ENCODE measurements at regions not wholly inside any gene's neighbourhood (a gene's known extent, or its start where the extent isn't known, plus 50 kb on each side); places are given as distances from the start of the nearest gene placed in this dataset.
"Not testable (repeated sequence)": the region's sequence is repeated elsewhere in the genome, so short reads cannot be mapped to it uniquely, and the experiment has no call there.

DNA sequence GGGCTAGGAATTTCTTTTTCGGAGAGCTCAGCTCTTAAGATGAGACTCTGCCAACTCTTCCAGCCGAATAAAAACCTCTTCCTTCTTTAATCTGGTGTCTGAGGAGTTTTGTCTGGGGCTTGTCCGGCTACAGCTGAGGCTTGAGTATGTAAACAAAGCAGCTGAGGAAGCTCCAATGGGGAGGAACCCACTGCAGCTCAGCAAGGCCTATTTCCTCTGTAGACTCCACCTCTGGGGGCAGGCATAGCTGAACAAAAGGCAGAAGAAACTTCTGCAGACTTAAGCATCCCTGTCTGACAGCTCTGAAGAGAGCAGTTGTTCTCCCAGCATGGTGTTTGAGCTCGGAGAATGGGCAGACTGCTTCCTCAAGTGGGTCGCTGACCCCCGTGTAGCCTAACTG is 838.7 kb downstream of the CCDC85A start:
- no peak for DNase-seq

DNA sequence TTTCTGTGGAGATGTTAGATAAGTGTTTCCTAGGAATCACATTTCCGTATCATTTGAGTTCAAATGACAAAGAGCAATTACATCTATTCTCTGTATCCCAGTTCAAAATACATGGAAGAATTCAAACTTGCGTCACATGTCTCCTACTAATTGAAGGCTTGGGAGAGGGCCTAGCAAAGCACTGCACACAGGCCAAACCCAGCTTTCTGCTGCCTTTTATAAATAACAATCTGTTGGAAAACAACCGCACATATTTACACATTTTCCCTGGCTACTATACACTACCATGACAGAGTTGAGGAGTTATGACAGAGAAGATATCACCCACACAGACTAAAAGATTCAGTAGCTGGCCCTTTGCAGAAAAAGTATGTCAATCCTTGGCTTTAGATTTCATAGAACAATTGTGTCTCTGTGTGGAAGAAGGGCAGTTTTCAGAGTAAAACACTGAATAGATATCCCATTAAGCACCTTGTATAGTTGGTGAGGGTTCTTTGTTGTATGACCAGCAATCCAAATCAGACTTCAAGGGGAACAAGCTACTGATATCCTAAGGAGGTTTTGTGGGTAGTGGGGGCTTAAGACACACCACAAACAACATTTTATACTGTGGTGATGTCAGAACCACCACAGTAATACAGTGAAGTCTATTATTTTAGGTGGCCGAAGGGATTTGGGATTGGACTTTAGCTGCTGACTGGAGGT is 861.3 kb downstream of the CCDC85A start:
- no peak for DNase-seq

DNA sequence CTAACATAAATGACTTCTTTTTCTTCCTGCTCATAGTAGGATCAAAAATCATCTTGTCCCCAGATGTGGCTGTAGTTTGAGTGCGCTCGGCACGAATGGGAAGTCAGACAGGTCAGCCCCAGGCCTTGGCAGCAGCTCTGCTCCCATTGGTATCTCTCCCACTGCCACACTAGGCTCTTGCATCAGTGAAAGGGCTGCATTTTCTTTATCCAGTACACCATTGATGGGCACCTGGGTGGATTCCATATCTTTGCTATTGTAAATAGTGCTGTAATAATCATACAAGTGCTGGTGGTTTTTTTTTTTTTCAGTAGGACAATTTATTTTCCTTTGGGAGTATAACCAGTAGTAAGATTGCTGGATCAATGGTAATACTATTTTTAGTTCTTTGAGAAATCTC is 865.5 kb downstream of the CCDC85A start:
- no peak for DNase-seq

DNA sequence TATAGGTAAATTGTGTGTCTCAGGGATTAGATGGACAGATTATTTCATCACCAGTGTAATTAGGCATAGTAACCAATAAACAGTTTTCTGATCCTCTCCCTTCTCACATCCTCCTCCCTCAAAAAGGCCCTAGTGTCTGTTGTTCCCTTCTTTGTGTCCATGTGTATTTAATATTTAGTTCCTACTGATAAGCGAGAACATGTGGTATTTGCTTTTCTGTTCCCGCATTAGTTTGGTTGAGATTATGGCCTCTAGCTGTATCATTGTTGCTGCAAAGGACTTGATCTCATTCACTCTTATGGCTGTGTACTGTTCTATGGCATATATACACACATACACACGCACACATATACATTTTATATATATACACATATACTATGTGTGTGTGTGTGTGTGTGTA is 866.2 kb downstream of the CCDC85A start:
- no peak for DNase-seq

DNA sequence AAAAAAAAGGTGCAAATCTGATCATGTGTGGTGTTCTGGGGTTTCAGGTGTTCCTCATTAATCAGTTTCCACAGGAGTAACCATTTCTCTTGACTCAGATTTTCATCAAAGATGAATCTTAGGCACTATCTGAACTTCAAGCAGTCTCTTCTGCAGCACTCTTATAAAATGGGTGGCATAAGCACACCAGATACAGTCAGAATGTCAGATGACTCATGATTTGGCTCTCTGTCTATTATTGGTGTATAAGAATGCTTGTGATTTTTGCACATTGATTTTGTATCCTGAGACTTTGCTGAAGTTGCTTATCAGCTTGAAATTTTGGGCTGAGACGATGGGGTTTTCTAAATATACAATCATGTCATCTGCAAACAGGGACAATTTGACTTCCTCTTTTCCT is 882.5 kb downstream of the CCDC85A start:
- DNase-seq: not testable (repeated sequence)

DNA sequence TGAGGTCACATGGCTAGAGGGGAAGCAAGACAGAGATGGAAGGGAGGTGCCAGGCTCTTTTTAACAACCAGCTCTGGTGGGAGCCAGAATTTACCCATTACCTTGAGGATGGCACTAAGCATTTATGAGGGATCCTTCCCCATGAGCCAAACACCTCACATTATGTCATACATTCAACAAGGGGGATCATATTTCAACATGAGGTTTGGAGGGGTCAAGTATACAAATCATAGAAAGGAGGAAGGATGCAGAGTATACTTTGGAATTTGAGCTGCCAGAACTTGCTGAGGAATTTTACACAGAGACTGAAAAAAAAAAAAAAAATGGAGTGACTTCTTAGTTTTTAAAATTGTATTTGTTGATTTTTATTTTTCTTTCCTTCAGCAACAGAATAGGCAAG is 891.4 kb downstream of the CCDC85A start:
- no peak for DNase-seq

DNA sequence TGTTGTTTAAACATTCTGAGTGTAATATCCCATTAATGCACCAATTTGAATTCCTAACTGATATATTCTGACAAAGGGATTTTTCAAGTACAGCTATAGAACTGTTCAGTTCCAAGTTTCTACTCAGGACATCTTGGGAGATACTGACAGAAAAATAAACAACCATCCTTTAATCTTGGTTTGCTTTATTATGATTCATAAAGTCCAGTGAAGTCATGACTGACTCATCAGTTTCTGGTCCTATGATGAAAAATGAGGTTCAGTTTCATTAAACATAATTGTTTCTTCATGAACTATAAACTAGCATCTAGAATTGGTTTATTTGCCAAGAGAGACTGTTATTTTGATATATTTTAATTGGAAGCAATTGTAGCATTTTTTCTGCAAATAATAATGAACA is 896.2 kb downstream of the CCDC85A start:
- no peak for DNase-seq

DNA sequence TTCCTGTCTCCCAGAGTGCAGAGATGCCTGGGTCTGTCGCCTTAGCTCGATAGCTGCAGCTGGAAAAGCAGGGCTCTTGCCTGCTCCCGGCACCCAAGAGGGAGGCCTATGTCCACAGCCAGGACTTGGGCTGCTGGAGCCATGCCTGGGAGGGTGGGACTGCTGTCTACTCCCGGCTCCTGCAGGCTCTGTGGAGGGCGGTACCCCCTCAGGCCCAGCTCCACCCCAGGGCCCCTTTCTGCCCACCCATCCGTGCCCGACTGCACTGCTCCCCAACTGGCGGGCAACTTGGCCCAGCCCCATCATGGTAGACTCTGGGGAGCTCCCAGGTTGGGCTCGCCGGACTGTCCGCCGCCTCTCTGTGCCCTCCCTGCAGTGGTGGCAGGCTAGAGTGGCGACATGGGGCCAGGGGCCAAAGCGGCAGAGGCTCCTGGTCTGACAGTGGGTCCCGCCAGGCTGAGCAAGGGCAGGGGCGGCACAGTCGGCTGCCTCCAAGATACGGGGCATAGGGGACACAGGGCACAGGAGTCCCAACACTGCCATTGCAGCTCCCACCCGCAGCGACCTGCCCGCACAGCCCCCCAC is 901.0 kb downstream of the CCDC85A start:
- no peak for DNase-seq

DNA sequence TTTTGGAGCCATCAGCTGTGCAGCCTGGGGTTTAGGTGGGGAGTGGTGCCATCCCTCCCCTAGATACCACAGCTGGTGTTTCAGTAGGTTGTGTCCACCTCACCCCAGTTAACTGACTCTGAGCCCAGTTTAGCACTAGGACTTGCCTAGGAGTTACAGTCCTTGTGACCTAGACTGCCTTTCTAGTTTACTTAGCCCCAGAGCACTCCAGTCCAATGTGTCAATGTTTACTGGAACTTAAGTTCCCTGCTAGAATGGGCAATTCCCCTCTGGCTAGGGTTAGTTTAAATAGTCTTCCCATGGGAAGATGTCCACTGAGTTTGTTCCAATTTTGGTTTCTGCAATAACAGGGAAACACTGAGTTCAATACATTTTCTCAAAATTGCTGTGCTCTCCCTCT is 909.2 kb downstream of the CCDC85A start:
- no peak for DNase-seq

DNA sequence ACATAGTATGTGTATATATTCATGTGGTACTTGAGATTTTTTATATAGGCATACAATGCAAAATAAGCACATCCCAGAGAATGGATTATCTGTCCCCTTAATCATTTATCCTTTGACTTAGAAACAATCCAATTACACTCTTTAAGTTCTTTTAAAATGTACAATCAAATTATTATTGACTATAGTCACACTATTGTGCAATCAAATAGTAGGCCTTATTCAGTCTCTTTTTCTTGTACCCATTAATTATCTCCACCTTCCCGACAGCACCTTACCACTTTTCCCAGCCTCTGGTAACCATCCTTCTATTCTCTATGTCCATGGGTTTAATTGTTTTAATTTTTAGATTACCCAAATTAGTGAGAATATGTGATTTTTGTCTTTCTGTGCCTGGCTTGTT is 914.1 kb downstream of the CCDC85A start:
- no peak for DNase-seq

DNA sequence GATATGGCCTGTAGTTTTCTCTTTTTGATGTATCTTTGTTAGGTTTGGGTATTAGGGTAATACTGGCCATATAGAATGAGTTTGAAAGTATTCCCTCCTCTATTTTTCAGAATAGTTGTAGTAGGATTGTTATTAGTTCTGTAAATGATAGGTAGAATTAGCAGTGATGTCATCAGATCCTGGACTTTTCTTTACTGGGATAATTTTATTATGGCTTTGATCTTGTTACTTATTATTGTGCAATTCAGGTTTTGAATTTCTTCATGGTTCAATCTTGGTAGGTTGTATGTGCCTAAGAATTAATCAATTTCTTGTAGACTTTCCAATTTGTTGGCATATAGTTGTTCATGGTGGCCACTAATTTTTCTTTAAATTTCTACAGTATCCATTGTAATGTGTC is 916.6 kb downstream of the CCDC85A start:
- DNase-seq: no peak

DNA sequence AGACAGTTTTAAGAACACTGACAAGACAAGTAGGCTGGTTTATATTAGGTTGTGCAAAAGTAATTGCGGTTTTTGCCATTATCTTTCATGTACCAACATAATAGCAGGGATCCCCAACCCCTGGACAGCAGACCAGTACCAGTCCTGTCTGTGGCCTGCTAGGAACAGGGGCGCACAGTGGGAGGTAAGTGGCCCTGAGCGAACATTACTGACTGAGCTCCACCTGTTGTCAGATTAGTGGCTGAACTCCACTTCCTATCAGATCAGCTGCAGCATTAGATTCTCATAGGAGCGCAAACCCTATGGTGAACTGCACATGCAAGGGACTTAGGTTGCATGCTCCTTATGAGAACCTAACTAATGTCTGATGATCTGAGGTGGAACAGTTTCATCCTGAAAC is 921.9 kb downstream of the CCDC85A start:
- no peak for DNase-seq

DNA sequence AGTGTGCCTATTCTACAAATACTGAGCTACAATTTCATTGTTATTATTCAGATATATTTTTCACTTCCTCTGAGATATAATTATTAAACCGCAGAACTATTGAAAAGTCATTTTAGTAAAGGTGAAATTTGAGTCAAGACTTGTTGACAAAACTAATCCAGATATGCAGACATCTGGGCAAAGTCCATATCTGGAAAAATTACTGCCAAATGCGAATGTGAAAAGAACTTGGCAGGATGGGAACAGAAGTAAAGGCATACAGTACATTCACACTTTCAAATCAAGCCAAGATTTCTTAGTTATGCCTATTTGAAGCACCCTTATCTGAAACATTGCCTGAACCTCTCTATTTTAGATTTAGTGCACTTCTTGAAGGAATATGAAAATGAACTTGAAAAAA is 923.6 kb downstream of the CCDC85A start:
- DNase-seq: no peak

DNA sequence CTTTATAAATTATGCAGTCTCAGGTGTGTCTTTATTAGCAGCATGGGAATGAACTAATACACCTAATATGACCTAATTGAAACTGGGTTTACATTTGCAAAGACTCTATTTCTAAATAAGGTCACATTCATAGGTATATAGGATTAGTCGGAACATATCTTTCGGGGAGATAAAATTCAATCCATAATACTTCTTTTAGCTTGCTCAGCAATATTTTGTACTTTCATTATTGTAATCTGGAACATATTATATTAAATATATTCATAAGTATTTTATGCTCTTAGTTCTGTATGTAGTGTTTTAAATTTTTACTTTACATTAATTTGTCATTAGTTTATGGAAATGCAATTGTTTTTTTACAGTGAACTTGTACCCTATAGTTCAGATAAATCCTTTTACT is 927.7 kb downstream of the CCDC85A start:
- no peak for DNase-seq

DNA sequence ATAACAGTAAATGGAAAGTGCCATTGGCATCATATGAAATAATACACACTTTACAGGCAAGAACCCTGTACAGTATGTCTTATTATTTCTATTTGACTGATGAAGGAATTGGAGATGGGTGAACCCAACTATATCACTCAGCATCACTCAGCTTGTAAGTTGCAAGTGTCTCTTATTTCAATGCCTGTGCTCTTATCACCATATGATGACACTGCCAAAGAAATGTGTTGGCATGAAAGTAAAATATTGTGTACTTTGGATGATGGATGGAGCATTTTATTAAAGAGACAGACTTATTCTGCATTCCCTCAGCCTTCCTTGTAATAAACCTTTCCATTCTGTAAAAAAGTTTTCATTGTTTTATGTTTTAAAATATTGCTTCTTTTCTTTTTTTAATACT is 927.5 kb upstream of the VRK2 start:
- no peak for DNase-seq

DNA sequence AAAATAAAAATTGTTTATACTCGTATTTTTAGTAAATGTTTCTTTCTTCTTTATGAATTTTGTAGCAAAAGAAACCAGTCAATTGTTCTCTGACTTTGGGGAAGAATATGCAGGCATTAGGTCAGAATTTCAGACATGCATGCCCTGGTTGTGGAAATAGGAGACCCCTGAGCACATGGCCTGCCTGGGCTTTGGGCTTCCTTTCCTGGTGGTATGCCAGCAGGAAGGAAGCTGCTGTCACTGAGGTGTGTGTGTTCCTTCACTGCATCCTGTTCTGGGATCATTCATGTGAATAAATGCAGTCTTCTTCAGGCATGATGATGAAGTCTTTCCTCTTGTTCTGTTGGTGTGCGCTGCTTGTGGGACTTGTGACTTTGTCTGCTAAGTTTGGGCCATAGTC is 920.2 kb upstream of the VRK2 start:
- no peak for DNase-seq

DNA sequence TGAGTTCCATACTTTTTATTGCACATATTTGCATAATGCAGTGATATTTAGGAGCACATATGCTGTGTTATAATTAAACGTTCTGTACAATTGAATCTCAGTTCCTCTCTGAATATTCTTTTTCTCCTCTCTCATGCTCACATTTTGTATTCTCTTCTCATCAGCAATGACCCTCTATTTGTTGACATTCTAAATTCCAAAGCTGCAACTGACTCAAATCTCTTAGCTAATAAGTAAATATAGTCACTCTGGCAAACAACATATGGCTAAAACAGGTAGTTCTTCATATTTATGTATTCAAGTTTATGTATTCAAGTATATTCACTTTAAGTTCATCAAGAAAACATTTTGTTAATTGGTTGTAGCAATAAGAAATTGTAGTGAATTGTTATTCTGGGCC is 907.4 kb upstream of the VRK2 start:
- no peak for DNase-seq

DNA sequence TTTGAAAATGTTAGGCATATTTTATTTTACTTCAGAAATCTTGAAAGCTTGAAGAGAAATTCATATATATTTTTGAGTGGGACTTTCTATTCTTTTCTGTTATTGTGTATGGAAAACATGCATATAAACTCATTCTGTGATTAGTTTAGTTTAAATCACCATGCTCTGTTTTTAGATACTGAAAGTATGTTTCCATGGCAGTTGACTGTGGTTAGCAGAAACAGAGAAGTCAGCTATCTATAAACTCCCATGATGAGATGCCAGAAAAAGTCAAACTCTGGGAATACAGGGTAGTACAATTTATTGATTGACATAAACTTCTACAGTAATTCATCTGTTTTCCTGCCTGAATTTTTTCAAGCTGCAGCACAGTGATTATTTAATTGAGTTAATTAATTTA is 905.3 kb upstream of the VRK2 start:
- DNase-seq: no peak

DNA sequence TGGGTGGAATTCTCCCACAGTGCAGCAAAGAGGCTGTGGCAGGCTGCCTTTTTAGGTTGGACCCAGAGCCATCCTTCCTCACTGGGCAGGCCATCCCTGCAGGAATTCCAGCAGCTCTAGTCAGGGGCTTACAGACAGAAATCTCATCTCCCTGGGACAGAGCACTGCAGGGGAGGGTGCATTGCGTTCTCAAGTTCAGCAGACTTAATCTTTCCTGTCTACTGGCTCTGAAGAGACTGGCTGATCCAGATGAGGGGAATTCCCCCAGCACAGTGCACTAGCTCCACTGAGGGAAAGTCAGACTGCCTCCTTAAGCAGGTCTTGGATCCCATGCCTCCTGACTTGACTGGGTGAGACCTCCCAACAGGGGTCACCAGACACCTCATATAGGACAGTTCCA is 899.7 kb upstream of the VRK2 start:
- DNase-seq: no peak

DNA sequence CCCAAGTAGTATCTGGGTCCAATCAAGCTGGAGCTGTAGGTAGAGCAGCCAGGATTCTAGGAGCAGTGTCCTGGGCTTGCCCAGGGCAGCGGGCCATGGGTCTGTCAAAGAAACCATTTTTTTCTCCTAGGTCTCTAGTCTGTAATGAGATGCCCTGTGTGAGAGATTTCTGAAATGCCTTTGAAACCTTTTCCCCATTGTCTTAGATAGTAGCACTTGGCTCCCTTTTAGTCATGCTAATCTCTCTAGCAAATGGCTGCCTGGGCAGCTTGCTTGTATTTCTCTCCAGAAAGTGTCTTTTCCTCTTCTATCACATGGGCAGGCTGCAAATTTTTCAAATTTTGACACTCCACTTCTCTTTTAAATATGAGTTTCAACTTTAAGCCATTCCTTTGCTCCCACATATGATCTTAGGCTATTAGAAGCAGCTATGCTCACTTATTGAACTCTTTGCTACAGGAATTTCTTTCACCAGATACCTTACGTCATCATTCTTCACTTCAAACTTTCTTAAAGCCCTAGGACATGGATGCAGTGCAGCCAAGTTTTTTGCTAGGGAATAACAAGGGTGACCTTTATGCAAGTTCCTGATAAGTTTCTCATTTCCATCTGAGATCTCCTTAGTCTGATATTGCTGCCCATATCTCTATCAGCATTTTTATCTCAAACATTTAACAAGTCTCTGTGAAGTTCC is 890.2 kb upstream of the VRK2 start:
- no peak for DNase-seq

DNA sequence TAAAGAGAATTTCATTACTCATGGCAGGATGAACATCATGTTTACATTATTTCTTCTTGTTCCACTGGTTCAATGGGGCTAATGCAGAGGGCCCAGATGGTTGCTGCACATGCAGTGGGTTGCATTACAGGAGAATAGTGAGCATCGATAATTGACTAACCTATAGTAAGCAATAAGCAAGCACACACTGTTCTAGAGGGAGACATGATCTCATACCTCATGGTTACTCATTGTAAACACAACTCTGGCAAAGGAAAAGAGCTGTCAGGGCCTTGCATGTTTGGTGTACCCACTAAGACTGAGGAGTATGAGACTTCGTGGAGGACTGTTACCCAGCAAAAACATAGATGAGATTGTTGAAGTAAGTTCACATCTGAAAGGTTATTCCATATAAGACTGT is 885.6 kb upstream of the VRK2 start:
- no peak for DNase-seq

DNA sequence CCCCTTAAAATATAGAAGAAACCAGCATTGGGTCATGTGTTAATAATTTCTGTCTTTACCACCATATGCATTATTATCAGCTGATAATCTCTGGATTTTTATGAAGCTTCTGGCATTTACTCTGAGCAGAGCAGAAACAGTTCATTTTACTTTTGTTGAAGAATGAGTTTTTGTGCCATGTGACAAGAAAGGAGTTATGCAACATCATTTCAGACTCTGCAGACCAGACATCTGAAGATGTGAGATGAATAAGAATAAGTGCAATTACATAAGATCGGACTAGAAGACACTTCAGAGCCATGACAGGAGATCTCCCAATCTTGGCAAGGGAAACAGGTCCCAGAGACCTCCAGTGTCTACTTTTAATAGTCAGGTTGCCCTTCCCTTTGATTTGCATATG is 869.4 kb upstream of the VRK2 start:
- DNase-seq: no peak

DNA sequence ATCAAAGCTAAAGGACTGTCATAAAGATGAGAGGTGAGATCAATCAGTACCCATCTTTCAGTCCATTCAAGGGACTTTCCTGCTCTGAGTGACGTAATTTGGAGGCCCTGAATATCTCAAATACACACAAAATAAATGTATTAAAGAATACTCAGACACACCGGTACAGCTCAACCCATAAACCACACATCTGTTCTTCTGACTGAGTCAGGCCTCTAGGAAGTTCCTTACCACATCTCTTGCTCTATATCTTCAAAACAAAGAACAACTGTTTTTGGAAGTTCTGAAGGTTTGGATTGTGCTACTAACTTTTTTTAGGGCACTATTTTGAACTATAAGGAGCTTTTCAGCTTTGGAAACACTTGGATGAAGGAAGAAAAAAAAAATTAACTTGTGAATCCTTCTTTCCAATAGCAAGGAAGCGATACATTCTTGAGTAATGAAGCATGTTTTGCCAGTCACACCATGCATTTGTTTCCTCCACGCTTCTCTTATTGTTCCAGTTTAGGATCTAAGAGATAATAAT is 866.5 kb upstream of the VRK2 start:
- no peak for DNase-seq

DNA sequence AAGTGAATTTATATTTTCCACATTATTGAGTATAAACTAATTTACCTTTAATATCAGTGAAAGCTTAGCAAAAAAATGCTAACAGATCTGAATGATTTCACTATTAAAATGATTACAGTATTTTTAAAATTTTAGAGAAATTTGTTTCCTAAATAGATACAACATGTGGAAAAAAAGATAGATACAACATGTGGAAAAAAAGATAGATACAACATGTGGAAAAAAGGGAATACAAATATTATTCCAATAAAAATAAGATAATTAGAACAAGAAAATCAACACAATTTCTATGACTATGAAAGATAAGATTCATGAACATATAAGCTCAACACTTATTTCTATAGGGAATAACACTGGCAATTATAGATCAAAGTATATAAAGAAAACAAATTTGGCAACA is 865.9 kb upstream of the VRK2 start:
- DNase-seq: no peak
